ENCODE measurements at regions not wholly inside any gene's neighbourhood (a gene's known extent, or its start where the extent isn't known, plus 50 kb on each side); places are given as distances from the start of the nearest gene placed in this dataset.

GRCh38 chr1:168867941-168868634 is 139.1 kb upstream of the DPT start:
- no peak for DNase-seq (ENCODE audit: low spot score)

DNA sequence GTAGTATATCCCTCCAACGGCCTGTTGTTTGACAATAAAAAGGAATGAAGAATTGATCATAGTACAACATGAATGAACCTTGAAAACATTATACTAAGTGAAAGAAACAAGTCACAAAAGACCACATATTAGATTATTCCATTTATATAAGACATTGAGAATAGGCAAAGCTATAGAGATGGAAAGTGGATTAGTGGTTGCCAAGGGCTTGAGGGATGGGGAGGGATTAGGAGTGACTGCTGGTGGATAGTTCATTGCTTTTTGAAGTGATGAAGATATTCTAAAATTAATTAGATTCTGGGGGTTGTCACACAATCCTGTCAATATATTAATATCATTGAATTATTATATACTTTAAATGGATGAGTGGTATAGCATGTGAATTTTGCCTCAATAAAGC is 142.5 kb upstream of the DPT start:
- no peak for DNase-seq (ENCODE audit: low spot score)

DNA sequence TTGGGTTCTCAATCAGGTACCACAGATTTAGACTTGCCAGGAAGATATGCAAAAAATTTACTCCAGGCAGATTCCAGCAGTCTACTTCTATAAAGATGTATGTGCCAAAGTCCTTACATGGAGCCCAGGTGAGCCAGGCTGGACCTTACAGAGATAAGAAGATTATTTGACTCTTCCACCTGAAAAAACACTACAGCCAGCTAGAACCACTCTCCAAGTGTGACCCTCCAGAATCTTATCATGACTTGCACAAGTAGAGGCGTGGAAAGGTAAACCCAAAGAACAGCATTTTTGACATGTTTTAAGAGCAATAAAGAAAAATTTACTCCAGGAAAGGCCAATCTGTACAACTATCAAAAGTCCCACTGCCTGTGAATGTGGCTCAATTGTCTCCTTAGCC is 146.8 kb upstream of the DPT start:
- no peak for DNase-seq (ENCODE audit: low spot score)

GRCh38 chr1:168876830-168877229 is 147.8 kb upstream of the DPT start:
- no peak for DNase-seq (ENCODE audit: low spot score)

DNA sequence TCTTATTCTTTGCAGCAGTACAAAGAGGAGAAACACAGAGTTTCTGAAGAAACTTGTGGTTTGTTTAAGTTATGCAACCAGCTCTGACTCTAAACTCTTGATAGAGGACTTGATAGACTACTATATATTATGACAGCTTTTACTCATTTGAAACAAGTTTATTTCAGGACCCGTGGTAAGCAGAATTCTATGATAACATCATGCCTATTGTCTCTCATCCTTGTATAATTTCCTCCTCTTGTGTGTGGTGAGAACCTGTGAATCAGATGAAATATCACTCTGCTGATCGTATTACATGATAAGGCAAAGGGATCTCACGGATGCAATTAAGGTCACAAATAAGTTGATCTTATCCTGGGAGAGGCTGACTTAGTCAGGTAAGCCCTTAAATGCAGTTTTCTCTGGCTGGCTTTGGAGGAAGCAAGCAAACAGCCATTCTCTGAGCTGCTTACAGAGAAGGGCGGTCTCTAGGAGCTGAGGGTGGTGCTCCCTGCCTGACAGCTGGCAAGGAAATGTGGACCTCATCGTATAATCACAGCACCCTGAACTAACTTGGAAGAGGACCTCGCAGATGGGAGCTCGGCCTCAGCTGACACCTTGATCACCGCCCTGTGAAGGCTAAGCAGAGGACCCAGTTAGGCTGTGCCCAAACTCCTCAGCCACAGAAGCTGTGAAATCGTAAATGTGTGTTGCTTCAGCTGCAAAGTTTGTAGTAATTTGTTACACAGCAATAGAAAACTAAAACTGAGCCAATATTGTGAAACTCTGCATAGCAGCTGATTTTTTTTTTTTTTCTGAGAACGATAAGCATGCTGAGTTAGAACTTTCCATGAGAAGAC is 151.1 kb upstream of the DPT start:
- no peak for DNase-seq (ENCODE audit: low spot score)

- DNase-seq (ENCODE audit: low spot score): no peak
These were observed 152.8 kb upstream of the DPT start for GRCh38 chr1:168881656-168882260.

DNA sequence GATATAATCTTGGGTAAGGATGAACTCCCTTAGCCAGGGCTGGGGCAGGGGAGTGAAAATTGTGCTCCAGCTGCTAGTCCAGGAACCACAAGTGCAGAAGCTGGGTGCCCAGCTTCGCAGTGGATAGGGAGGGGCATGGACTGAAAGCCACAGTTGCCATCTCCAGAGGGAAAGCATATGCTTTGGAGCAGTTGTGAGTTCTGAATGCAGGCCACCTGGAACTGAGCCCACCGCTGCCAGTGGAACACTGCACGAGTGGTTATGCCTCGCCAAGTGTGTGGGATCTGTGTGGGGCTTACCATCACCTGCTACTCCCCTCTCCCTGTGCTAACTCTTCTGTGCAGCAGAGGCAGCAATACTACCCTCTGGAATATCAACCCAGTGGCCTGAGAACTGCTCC is 158.4 kb upstream of the DPT start:
- DNase-seq (ENCODE audit: low spot score): no peak

DNA sequence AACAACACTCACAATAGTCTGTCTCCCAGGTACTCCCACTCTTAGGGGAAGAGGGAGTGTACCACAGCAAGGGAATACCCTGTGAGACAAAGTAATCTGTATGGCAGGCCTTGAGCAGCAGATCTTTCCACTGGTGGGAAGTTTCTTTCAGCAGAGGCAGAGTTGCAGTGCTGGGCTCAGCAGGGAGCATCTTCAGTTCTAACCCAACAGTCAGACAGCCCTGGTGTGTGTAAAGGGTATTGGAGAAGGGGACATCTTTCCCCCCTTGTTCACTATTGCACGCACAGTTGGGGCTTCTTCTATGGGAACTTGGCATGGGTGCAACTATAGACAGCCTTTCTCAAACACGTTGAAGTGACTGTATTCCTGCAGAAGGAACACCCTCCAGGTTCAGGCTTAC is 159.4 kb upstream of the DPT start:
- DNase-seq (ENCODE audit: low spot score): no peak

DNA sequence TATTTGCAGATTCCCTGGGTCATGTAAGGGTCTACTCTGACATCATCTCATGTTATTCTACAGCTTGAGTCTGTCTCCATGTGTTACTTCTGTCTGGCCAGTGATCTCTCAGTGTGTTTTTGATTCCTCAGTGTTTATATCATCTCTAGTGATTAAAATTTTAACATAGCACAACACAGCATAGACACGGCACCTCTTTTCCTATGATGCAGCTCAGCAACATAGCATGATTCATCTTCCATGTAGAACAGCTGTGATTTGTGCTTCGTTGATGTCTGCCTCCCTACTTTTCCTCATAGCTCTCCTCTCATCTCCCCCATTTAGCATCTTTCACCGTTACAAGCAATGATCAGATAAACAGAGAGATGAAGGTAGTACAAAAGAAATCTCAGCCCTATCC is 163.9 kb upstream of the DPT start:
- DNase-seq (ENCODE audit: low spot score): no peak

DNA sequence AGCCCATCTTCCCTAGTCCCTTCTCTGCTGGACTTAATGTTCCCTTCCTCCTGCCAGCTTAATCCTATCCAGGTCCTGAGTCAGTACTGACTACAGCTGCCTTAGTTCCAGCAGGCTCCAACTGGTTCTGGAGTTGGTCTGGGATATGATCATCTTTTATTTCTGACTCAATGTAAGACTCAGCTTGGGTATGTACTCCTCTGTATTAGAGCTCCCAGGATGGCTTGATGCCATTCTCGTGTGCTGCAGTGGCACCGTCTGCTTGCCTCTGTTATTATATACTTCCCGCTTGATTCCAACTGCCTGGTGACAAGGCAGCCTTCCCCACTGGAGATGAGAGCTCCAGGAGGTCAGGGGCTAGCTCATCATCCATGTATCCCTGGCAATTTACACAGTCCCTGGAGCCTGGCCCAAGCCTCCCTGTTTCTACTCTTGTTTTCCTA is 164.4 kb upstream of the DPT start:
- DNase-seq (ENCODE audit: low spot score): no peak

GRCh38 chr1:168894397-168894903 is 165.4 kb upstream of the DPT start:
- DNase-seq (ENCODE audit: low spot score): no peak

DNA sequence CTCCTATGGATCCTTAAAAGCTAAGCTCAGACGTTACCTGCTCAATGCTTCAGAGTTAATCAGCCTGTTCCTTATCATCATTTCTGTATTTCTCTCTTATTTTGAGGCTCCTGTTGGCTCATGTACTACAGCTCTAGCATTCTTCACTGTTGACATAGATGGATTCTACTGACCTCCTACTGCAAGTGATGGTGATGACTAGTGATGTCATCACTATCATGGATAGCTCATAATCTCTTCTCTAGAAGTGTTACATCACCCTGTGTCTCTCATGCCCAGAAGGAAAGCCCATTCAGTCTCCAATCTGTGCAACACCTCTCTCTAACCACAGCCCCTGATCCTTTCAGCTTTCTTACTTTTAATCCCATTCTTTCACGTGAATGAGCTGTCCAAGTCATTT is 168.2 kb upstream of the DPT start:
- DNase-seq (ENCODE audit: low spot score): no peak

- no peak for DNase-seq (ENCODE audit: low spot score)
These were observed 174.3 kb upstream of the DPT start for GRCh38 chr1:168903237-168903830.

DNA sequence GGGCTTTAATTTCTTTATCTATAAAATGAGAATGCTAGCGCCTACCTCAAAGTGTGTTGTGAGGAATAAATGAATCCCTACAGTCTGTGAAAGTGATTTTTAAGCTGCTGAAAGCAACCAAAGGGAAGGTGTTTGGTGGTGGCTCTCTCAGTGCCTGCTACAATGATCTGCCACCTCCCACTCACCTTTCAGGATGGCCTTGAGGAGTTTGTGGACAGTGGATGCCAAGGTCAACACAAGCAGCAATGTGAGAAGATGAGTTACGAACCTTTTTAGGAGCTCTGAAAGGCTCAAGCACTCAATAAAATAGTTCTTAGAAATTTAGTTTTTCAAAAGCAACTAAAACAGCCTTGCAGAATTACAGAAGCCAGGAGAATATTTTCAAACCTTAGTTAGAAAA is 176.6 kb upstream of the DPT start:
- no peak for DNase-seq (ENCODE audit: low spot score)

- no peak for DNase-seq (ENCODE audit: low spot score)
These were observed 177.4 kb upstream of the DPT start for GRCh38 chr1:168906367-168906766.

GRCh38 chr1:168907053-168907452 is 178.0 kb upstream of the DPT start:
- peak; percentile 14 for DNase-seq (ENCODE audit: low spot score)

- no peak for DNase-seq (ENCODE audit: low spot score)
These were observed 178.9 kb upstream of the DPT start for GRCh38 chr1:168907786-168908348.

- DNase-seq (ENCODE audit: low spot score): no peak
These were observed 181.4 kb upstream of the DPT start for GRCh38 chr1:168910403-168910802.

- DNase-seq (ENCODE audit: low spot score): no peak
These were observed 182.4 kb upstream of the DPT start for GRCh38 chr1:168911370-168911769.

GRCh38 chr1:168913711-168914463 is 184.9 kb upstream of the DPT start:
- no peak for DNase-seq (ENCODE audit: low spot score)

DNA sequence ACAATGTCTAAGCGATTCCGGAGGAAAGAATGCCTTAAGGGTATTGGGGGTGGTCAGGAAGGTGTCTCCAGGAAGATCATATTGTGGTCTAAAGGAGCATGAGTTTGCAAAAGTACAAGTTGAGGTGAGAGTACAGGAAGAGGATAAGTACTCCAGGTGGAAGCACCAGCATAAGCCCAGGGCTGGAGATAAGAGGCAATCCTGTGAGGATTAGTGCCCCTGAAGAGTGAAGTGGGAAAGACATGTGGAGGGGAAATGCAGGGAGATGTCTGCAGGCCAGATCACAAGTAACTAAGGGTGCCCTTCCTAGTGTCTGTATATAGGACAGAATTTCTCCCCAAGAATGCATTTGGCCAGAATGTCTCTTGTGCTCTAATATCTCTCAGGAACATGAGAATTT is 188.3 kb upstream of the DPT start:
- no peak for DNase-seq (ENCODE audit: low spot score)

DNA sequence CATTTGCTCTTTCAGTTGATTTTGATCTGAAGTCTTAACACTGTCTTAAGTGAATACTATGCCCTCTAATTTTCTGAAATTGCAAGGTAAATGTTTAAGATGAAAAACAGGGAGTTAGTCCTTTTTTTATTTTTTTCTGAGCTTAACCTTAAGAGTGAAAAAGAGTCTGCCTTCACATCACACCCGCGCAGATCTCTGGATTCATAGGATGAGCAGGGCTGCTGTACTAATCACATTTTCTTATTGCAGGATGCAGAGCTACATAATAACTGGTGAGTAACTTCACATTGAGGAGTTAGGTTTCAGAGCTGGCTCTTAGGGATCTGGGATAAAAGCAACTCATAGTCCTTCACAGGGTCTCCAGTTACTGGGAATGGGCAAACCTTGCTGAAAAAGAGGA is 188.7 kb upstream of the ATP1B1 start:
- no peak for DNase-seq (ENCODE audit: low spot score)
